ENCODE measurements at regions not wholly inside any gene's neighbourhood (a gene's known extent, or its start where the extent isn't known, plus 50 kb on each side); places are given as distances from the start of the nearest gene placed in this dataset.

DNA sequence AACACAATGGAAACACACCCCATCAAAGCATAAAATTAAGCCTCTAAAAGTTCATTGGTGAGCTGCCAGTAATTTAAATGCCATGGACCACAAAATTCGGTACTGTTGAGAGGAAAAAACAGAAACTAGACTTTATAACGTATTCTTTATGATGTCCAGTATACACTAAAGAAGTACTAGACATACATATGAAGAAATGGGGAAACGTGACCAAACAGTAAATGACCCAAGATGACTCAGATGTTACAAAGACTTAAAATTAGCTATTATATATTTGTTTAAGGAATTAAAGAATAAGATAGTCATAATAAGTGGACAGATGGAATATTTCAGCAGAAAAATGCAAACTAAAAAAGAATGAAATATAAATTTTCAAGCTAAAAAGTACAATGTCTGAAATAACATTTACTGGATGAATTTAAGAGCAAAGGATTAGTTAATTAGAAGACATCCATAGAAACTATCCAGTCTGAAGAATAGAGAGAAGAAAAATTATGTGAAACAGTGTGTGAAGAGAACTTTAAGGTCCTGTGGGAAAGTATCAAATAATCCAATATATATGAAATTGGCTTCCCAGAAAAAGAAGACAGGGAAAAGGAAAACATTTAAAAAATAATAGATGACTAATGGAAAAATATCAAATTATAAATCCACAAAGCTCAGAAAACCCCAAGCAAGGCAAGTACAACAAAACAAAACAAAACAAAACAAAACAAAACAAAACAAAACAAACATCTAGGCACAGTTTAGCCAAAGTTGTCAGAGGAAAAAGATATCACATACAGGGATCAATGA, 69.4 kb downstream of the SAMD9 start:
- H3K4me3 ChIP-seq = no peak overlapping the region
- H3K4me1 ChIP-seq = peaks cover 0 to 4% (median 1%) of the 10 kb centered on the region in 3 donors
- no peak for ATAC-seq
- H3K9me3 ChIP-seq = no peaks in the 10 kb centered on the region
- WGBS, 2 donors (ENCODE audit: low coverage in 1 of 2) = 49 to 74% methylated on average over 3 of the region's 3 CpGs
- H3K27ac ChIP-seq = no peak overlapping the region
- TF ChIP-seq, protein P1, sequence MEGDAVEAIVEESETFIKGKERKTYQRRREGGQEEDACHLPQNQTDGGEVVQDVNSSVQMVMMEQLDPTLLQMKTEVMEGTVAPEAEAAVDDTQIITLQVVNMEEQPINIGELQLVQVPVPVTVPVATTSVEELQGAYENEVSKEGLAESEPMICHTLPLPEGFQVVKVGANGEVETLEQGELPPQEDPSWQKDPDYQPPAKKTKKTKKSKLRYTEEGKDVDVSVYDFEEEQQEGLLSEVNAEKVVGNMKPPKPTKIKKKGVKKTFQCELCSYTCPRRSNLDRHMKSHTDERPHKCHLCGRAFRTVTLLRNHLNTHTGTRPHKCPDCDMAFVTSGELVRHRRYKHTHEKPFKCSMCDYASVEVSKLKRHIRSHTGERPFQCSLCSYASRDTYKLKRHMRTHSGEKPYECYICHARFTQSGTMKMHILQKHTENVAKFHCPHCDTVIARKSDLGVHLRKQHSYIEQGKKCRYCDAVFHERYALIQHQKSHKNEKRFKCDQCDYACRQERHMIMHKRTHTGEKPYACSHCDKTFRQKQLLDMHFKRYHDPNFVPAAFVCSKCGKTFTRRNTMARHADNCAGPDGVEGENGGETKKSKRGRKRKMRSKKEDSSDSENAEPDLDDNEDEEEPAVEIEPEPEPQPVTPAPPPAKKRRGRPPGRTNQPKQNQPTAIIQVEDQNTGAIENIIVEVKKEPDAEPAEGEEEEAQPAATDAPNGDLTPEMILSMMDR (IDR thresholded peaks at IDR 0.05) = no peak
- TF ChIP-seq EP300 (IDR thresholded peaks at IDR 0.05) = no peak
- no peak for TF ChIP-seq POLR2AphosphoS5 (IDR thresholded peaks at IDR 0.05)
- TF ChIP-seq POLR2A (IDR thresholded peaks at IDR 0.05) = no peak
- no peaks in the 10 kb centered on the region for H3K27me3 ChIP-seq
- no peaks in the 10 kb centered on the region for H3K36me3 ChIP-seq

DNA sequence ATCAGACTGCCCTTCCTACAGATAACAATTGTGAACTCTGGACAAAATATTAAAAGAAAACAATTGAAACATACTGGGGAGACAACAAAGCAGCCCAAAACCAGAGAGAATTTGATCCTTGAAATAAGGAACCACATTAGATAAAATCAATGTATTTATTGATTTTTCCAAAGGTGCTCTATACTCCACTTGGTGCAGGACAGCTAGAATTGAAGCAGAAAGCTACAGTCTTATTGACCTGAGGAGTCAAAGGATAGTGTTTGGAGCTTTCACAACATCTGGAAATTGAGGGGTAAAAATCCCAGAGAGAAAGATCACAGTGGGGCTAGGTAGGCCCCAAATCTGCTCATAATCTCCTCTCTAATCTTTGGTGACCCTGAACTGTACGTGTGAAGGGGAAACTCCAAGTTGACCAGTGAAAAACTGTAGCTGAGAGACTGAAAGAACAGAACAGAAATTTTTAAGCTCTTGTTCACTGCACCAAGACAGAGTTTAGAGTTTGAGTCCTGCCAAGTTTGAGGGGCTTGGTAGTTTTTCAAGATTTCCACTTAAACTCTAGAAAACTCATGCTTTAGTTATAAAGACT, 70.2 kb downstream of the SAMD9 start:
- ATAC-seq = no peak
- WGBS, 2 donors (ENCODE audit: low coverage in 1 of 2) = 88 to 100% methylated on average over 1 of the region's 1 CpG
- Histone ChIP-seq H3K4me1 (peaks cover 0 to 10% (median 3%) of the 10 kb centered on the region in 3 donors), H3K27ac (no peak overlapping the region), H3K9me3 (no peaks in the 10 kb centered on the region), H3K4me3 (no peak overlapping the region), H3K27me3 (no peaks in the 10 kb centered on the region), H3K36me3 (no peaks in the 10 kb centered on the region)
- TF ChIP-seq POLR2A (IDR thresholded peaks at IDR 0.05) (no peak), POLR2AphosphoS5 (IDR thresholded peaks at IDR 0.05) (no peak), EP300 (IDR thresholded peaks at IDR 0.05) (no peak)
- TF ChIP-seq, protein P1 (IDR thresholded peaks at IDR 0.05) = no peak

DNA sequence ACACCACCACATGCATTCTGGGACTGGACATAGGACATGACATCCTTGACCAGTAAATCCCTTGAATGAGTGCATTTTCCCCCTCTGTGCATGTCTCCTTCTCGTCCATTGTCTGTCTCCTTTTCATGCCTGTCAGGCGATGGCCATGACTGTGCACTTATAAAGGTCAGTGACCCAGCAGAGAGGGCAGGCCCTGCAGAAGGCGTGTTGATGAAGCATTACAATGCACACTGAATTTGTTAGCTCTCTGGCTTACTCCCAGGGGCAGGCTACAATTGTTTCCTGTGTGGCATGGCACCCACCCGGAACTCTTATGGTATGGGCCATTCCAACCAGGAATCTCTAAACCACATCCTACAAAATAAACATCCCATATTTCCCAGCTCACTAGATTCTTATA, 71.1 kb downstream of the SAMD9 start:
- Histone ChIP-seq H3K4me3 (no peak overlapping the region), H3K36me3 (no peaks in the 10 kb centered on the region), H3K4me1 (peaks cover 0 to 10% (median 3%) of the 10 kb centered on the region in 3 donors), H3K27me3 (no peaks in the 10 kb centered on the region), H3K27ac (no peak overlapping the region), H3K9me3 (no peaks in the 10 kb centered on the region)
- 74 to 89% methylated on average over 1 to 3 of the region's 4 CpGs for WGBS, 2 donors (ENCODE audit: low coverage in 1 of 2)
- TF ChIP-seq EP300 (IDR thresholded peaks at IDR 0.05) = no peak
- TF ChIP-seq, protein P1 (IDR thresholded peaks at IDR 0.05) = no peak
- no peak for TF ChIP-seq POLR2A (IDR thresholded peaks at IDR 0.05)
- no peak for TF ChIP-seq POLR2AphosphoS5 (IDR thresholded peaks at IDR 0.05)
- ATAC-seq = no peak

DNA sequence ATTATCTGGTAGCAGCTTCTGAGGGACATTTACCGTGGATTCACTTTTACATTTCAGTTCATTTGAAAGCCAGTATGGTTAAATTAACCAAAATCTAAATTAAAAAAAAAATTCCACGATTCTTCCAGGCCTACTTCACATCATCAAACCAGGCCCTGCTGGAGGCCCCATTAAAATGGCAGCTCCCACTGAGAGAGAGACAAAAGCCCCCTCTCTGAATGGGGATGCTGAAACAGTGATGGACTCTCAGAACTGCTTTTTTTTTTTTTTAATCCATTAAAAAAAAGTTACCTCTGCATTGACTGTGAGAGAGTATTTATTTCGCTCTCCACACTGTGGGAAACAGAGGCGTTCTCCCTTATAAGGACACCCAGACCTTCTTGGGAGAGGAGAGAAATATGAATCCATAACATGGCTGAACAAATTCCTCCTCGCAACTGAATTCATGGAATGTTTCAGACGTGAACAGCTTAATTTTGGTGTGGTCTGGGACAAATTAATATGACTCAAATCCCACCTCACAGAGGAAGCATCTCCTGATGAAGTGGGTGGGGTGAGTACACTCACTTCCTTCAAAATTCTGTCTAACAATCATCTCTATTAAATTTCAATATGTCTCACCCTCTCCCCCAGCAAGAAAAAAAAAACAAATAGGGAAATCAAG, 73.5 kb downstream of the SAMD9 start:
- peaks cover 8% of the 10 kb centered on the region for H3K27me3 ChIP-seq
- no peaks in the 10 kb centered on the region for H3K9me3 ChIP-seq
- peaks cover 0 to 10% (median 3%) of the 10 kb centered on the region in 3 donors for H3K4me1 ChIP-seq
- H3K27ac ChIP-seq = no peak overlapping the region
- H3K36me3 ChIP-seq = no peaks in the 10 kb centered on the region
- ATAC-seq = no peak
- TF ChIP-seq EP300 (IDR thresholded peaks at IDR 0.05) (no peak), POLR2AphosphoS5 (IDR thresholded peaks at IDR 0.05) (no peak), POLR2A (IDR thresholded peaks at IDR 0.05) (no peak)
- TF ChIP-seq, protein P1 (IDR thresholded peaks at IDR 0.05) = no peak
- H3K4me3 ChIP-seq = no peak overlapping the region
- WGBS, 2 donors (ENCODE audit: low coverage in 1 of 2) = 68 to 84% methylated on average over 4 to 6 of the region's 6 CpGs
